Frontal cortex (tissue), 3 donors: ENCODE measurements at regions not wholly inside any gene's neighbourhood (a gene's known extent, or its start where the extent isn't known, plus 50 kb on each side); places are given as distances from the start of the nearest gene placed in this dataset.

ENCODE experiments used
- DNase-seq, 2 donors: peaks; one replicate each; pipeline ENCODE4 v3.0.0; 2012; ENCODE audit warnings: low spot score in 2 of 2
- FAIRE-seq: peaks from 2 replicates; lab custom pipeline; 2012; peaks lifted over from hg19 to GRCh38; lab: Jason Lieb, UNC
- donor health status: control.
- donor health status: control.
- donor health status: control.

GRCh38 chr22:49361164-49361563, 466.5 kb downstream of the BRD1 start:
- DNase-seq (no peak), FAIRE-seq (peak; percentile 57)

- FAIRE-seq = no peak
- no peak for DNase-seq
Measured at GRCh38 chr22:49360746-49361145, 466.9 kb downstream of the BRD1 start.

GRCh38 chr22:49359076-49359475, 468.6 kb downstream of the BRD1 start:
- FAIRE-seq (no peak), DNase-seq (no peak)

GRCh38 chr22:49357661-49358440, 469.8 kb downstream of the BRD1 start:
- no peak for FAIRE-seq
- DNase-seq = no peak

GRCh38 chr22:49356428-49356827, 471.2 kb downstream of the BRD1 start:
- no peak for DNase-seq
- no peak for FAIRE-seq

GRCh38 chr22:49355211-49355920, 472.3 kb downstream of the BRD1 start:
- no peak for DNase-seq
- FAIRE-seq = no peak

GRCh38 chr22:49354516-49355210, 473.0 kb downstream of the BRD1 start:
- FAIRE-seq (no peak), DNase-seq (no peak)

GRCh38 chr22:49353235-49353634, 474.4 kb downstream of the BRD1 start:
- FAIRE-seq (no peak), DNase-seq (no peak)

- no peak for FAIRE-seq
- DNase-seq = no peak
Measured at GRCh38 chr22:49352361-49353169, 475.1 kb downstream of the BRD1 start.

- DNase-seq = no peak
- FAIRE-seq = no peak
Measured at GRCh38 chr22:49351761-49352227, 475.9 kb downstream of the BRD1 start.

- no peak for DNase-seq
- FAIRE-seq = no peak
Measured at GRCh38 chr22:49350441-49351121, 477.1 kb downstream of the BRD1 start.

GRCh38 chr22:49349841-49350381, 477.8 kb downstream of the BRD1 start:
- DNase-seq (no peak), FAIRE-seq (no peak)

- FAIRE-seq = no peak
- no peak for DNase-seq
Measured at GRCh38 chr22:49349181-49349835, 478.4 kb downstream of the BRD1 start.

GRCh38 chr22:49348631-49349030, 479.0 kb downstream of the BRD1 start:
- FAIRE-seq (no peak), DNase-seq (no peak)

- FAIRE-seq = no peak
Measured at GRCh38 chr22:49347376-49347775, 480.3 kb downstream of the BRD1 start.

GRCh38 chr22:49345896-49346295, 481.8 kb downstream of the BRD1 start:
- FAIRE-seq = no peak
- no peak for DNase-seq

More at GRCh38 chr22:49347376-49347775, 480.3 kb downstream of the BRD1 start:
- no peak for DNase-seq

GRCh38 chr22:49344656-49345055, 483.0 kb downstream of the BRD1 start:
- FAIRE-seq (no peak), DNase-seq (no peak)

- no peak for FAIRE-seq
- peak in 1 of 2 donors; percentile 33 for DNase-seq
Measured at GRCh38 chr22:49344161-49344560, 483.5 kb downstream of the BRD1 start.

- DNase-seq (no peak), FAIRE-seq (no peak)
Measured at GRCh38 chr22:49340406-49340805, 487.3 kb downstream of the BRD1 start.
